ACC112 (cell line): ENCODE measurements at regions not wholly inside any gene's neighbourhood (a gene's known extent, or its start where the extent isn't known, plus 50 kb on each side); places are given as distances from the start of the nearest gene placed in this dataset.
"Not testable (repeated sequence)": the region's sequence is repeated elsewhere in the genome, so short reads cannot be mapped to it uniquely, and the experiment has no call there.

ENCODE experiments used
- H2AFZ ChIP-seq: fragments of 200-600 bp; sonication (generic); one replicate; pipeline ENCODE4 v1.6.0; 2017; ENCODE audit warnings: antibody characterized with exemption, low read length; ENCODE audit not compliant: unreplicated experiment
- H3K27ac ChIP-seq: fragments of 200-600 bp; sonication (generic); 2 replicates; pipeline ENCODE4 v1.5.1; 2014; ENCODE audit warnings: low read depth, mild to moderate bottlenecking, antibody characterized with exemption, low read length, moderate library complexity
- H3K27me3 ChIP-seq: fragments of 200-600 bp; sonication (generic); 2 replicates; pipeline ENCODE4 v1.6.1; 2014; ENCODE audit warnings: mild to moderate bottlenecking, antibody characterized with exemption, low read length, moderate library complexity, mixed read lengths; ENCODE audit not compliant: insufficient read depth
- H3K36me3 ChIP-seq: fragments of 200-600 bp; sonication (generic); 2 replicates; pipeline ENCODE4 v1.6.1; 2016; ENCODE audit warnings: mild to moderate bottlenecking, antibody characterized with exemption, low read length, moderate library complexity, mixed read lengths; ENCODE audit not compliant: insufficient read depth
- H3K4me1 ChIP-seq: fragments of 200-600 bp; sonication (generic); one replicate; pipeline ENCODE4 v1.6.1; 2016; ENCODE audit warnings: low read length, mixed read lengths; ENCODE audit not compliant: insufficient read depth, unreplicated experiment, control insufficient read depth
- H3K4me3 ChIP-seq: fragments of 200-600 bp; sonication (generic); 2 replicates; pipeline ENCODE4 v1.5.1; 2014; ENCODE audit warnings: mild to moderate bottlenecking, low read depth, low read length
- H3K79me2 ChIP-seq: fragments of 200-600 bp; sonication (generic); one replicate; pipeline ENCODE4 v1.6.0; 2016; ENCODE audit warnings: low read length; ENCODE audit not compliant: control insufficient read depth, unreplicated experiment, insufficient read depth

DNA sequence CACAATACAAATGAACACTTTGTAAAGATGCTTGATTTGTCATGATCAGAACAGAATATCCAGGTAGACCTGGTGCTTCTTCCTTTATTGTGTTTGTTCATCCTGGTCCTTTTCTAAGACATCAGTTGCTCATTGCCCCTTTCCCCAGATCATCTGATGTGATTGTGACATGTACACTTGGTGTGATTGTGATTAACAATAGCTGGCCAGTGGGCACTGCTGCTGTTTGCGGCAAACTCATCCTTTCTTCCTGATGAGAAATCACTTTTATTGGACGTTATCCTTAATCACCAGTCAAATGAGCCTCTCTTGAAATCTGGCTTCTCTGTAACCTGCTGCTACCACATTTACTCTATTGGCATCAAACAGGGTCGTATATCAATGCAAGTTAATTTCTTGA, 135.1 kb downstream of the PCDH7 start:
- H3K27ac ChIP-seq = no peak overlapping the region
- no peak overlapping the region for H2AFZ ChIP-seq
- peaks cover 4% of the 10 kb centered on the region for H3K4me1 ChIP-seq

DNA sequence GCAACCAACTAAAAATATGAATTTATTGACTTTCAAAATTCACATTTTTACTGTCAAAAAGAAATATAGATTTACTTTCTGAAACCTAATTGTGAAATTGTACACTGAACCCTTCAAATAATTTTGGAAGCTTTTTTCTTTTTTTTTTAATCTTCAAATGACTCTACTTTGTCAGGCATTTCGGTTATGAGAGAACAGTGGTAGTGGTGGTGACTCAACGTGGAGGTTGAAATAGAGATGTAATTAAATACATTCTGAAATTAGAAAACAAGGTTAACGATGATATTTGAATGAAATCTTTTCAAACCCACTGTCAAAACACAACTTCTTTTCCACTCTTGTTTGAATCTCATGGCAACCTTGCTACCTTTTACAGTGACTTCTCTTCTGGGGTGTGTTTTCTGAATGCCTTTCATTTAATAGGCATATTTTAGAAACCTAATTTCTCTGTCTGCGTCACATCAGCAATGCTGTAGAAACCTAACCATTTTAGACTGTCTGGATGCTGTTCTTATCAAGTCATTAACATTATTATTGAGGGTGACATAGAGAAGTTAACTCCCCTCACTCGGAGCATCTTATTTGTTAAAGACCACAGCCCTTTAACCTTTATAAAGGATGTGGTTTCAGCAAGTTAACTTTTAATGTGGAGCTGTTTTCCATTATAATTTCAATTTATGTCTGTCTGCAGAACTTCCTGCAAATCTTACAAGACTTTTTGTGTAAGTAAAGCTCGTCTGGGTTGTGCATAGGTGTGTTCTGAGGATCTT, 136.8 kb downstream of the PCDH7 start:
- no peak overlapping the region for H3K27ac ChIP-seq
- peaks cover 4% of the 10 kb centered on the region for H3K4me1 ChIP-seq
- H3K36me3 ChIP-seq = no peaks in the 10 kb centered on the region
- no peak overlapping the region for H2AFZ ChIP-seq
- no peak overlapping the region for H3K4me3 ChIP-seq
- no peaks in the 10 kb centered on the region for H3K27me3 ChIP-seq
- H3K79me2 ChIP-seq = no peaks in the 10 kb centered on the region

More for the DNA sequence above, 135.1 kb downstream of the PCDH7 start:
- Histone ChIP-seq H3K36me3 (no peaks in the 10 kb centered on the region), H3K27me3 (no peaks in the 10 kb centered on the region), H3K4me3 (no peak overlapping the region), H3K79me2 (no peaks in the 10 kb centered on the region)

DNA sequence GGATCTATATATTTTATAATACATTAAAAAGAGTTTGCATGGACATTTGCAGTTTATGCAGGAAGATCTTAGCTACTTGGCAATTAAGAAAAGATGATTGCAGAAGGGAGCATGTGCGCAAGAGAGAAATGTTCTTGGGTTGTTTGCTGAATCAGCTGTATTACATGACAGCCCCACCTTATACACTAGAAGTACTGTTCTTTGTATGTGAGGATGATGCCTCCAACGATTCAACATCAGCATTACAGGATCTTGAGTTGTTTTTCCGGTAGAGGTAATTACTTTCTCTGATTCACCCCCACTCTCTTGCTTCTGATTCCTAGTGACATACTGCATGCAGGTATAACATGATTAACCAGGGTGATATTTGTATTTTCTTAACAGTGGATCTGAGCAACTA, 140.8 kb downstream of the PCDH7 start:
- Histone ChIP-seq H3K36me3 (no peaks in the 10 kb centered on the region), H3K27me3 (no peaks in the 10 kb centered on the region), H3K4me3 (no peak overlapping the region), H2AFZ (no peak overlapping the region), H3K27ac (no peak overlapping the region), H3K4me1 (peaks cover 16% of the 10 kb centered on the region), H3K79me2 (no peaks in the 10 kb centered on the region)

DNA sequence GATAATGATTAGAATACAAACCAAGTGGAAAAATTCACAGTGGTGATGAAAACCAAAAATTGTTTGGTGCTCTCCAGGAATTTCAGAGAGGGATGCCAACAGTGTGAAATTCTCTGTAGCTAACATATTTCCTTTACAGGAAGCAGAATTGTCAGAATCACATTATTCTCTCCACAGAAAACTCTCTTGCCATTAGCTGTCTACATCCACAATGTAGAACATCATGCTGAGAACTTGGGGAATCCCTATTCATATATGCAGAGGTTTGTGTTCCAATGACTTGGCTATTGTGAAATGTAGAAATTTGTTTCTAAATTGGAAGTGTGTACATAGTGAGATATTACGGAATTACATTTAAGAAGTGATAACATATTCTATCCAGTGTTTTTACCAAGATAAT, 142.0 kb downstream of the PCDH7 start:
- H3K4me3 ChIP-seq = no peak overlapping the region
- no peak overlapping the region for H2AFZ ChIP-seq
- H3K27me3 ChIP-seq = no peaks in the 10 kb centered on the region
- H3K4me1 ChIP-seq = peaks cover 22% of the 10 kb centered on the region
- no peak overlapping the region for H3K27ac ChIP-seq
- no peaks in the 10 kb centered on the region for H3K36me3 ChIP-seq
- no peaks in the 10 kb centered on the region for H3K79me2 ChIP-seq

DNA sequence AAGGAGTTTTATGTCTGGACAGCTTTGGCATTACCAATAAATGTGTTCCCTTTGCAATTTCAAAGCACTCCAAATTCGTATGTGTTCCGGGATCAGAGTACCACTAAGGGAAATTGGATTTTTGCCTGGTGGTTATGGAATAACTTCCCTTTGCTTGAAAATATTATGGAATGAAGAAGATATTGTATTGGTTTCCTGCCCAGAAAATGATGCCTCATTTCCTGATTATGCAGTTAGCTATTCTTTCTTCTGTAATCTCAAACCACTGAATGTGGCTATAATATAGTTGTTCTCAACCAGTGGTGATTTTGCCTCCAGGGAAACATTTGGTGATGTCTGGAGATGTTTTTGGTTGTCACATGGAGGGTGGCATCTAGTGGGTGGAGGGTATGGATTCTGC, 142.9 kb downstream of the PCDH7 start:
- Histone ChIP-seq H3K27me3 (no peaks in the 10 kb centered on the region), H3K27ac (peak overlapping the region; percentile 34), H3K4me3 (no peak overlapping the region), H3K79me2 (no peaks in the 10 kb centered on the region), H3K36me3 (no peaks in the 10 kb centered on the region), H3K4me1 (peaks cover 25% of the 10 kb centered on the region), H2AFZ (no peak overlapping the region)

DNA sequence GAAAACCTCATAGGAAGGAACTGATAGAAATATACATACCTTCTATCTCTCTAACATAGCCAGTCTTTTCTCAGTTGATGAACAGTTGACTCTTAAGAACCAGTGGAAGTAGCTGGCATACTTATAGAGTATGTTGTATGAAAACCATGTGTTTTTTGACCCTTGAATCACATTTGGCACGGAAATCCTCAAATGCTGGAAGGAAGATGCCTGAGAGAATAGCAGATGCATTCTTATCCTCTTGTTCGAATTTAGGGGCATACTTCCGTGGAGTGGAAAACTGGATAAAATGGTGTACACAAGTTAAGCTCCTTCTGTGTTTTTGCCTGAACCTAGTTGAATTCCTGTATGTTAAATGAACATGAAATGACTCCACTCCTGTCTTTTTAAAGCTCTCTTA, 145.5 kb downstream of the PCDH7 start:
- Histone ChIP-seq H3K4me3 (no peak overlapping the region), H3K27ac (no peak overlapping the region), H2AFZ (no peak overlapping the region), H3K27me3 (no peaks in the 10 kb centered on the region), H3K4me1 (peaks cover 25% of the 10 kb centered on the region), H3K79me2 (no peaks in the 10 kb centered on the region), H3K36me3 (no peaks in the 10 kb centered on the region)

DNA sequence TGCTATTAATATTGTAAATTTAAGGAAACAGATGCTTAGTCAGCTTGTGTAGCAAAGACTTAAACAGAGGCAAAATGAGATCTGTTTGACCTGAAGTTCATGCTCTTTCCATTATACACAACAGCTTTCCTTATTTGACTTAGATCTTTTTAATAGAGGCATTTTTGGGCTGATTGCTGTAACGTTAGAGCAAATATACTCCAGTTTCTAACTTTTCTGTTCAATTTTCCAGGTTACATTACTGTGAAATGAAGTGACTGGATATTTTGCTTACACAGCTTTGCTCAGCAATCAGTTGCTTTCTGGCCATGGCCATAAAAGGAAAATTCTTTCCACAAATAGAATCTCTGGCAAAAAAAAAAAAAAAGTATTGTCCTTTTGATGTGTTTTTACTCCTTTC, 146.2 kb downstream of the PCDH7 start:
- no peak overlapping the region for H3K27ac ChIP-seq
- H3K79me2 ChIP-seq = no peaks in the 10 kb centered on the region
- H3K4me3 ChIP-seq = no peak overlapping the region
- H2AFZ ChIP-seq = no peak overlapping the region
- H3K27me3 ChIP-seq = no peaks in the 10 kb centered on the region
- H3K4me1 ChIP-seq = peaks cover 25% of the 10 kb centered on the region
- no peaks in the 10 kb centered on the region for H3K36me3 ChIP-seq

DNA sequence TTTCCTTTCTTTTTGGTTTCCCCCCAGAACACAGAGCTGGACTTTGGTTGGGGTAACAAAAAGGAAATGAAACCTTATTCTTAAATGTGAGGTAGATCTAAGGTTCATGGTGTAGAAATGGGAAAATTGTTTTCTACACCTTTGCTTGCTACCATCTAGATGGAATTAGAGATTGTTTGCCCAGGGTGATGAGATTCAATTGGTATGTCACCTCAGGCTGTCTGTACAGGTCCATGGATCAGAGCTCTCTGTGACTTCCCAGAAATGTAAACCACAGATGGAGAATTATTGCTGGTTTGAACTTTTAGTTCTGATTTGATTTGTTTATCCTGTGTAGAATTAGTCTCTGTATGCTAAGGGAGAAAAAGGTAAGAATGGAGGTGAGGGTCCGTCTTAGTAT, 146.7 kb downstream of the PCDH7 start:
- Histone ChIP-seq H3K36me3 (no peaks in the 10 kb centered on the region), H3K27ac (no peak overlapping the region), H3K27me3 (no peaks in the 10 kb centered on the region), H3K4me1 (peaks cover 25% of the 10 kb centered on the region), H3K79me2 (no peaks in the 10 kb centered on the region), H2AFZ (no peak overlapping the region), H3K4me3 (no peak overlapping the region)

DNA sequence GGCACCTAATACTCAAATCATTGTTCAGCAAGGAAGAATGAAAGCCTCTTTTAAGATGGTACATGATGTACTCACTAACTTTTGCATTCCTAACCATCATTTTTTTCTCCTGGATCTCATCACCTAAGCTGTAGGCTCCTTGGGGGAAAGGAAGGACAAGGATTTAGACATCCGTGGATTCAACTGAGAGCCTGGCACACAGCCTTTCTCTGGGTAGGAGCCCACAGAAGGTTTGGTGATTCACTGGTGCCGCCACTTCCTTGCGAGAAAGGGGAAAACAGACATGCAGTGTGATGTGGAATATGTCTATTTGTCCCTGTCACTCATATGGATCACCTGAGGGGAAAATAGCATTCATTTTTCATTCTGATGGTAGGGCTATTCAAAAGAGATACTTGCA, 147.3 kb downstream of the PCDH7 start:
- Histone ChIP-seq H3K27me3 (no peaks in the 10 kb centered on the region), H2AFZ (peak overlapping the region; percentile 32), H3K36me3 (no peaks in the 10 kb centered on the region), H3K4me3 (no peak overlapping the region), H3K79me2 (no peaks in the 10 kb centered on the region), H3K27ac (no peak overlapping the region), H3K4me1 (peaks cover 25% of the 10 kb centered on the region)

DNA sequence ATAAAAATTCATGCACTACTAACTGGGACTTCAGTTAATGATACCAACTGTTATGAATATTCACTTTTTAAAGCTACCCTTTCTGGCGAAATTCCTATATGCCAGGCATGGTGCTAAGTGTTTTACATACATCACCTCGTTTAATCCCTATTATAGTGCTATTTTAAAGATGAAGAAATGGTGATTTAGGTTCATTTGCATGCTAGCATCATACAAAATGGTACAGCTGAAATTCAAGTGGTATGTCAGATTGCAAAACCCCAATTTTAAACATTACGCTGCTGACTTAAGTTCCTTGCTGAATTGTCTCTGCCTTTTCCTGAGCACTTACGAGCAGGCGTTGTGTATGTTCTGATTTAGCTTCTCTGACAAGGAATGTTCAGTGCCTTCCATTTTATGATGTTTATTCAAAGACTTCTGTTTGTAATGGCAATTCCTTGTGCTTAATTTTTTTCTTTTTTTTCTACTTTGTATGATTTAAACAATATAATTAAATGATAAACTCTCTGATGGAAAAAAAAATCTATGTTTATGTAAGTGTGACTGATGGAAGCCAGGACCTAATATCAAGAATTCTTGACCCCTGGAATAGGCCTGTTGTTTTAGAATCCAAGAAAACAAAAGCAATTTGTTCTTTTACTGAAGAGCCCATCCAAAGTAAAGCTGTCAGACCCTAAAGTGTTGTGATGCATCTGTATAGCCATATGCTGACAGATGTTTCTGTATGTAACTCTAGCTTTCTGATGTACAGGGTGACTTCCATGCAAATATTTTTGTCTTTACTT, 148.1 kb downstream of the PCDH7 start:
- Histone ChIP-seq H3K4me1 (peaks cover 18% of the 10 kb centered on the region), H3K27me3 (no peaks in the 10 kb centered on the region), H3K4me3 (no peak overlapping the region), H3K36me3 (no peaks in the 10 kb centered on the region), H3K79me2 (no peaks in the 10 kb centered on the region), H3K27ac (no peak overlapping the region), H2AFZ (no peak overlapping the region)

DNA sequence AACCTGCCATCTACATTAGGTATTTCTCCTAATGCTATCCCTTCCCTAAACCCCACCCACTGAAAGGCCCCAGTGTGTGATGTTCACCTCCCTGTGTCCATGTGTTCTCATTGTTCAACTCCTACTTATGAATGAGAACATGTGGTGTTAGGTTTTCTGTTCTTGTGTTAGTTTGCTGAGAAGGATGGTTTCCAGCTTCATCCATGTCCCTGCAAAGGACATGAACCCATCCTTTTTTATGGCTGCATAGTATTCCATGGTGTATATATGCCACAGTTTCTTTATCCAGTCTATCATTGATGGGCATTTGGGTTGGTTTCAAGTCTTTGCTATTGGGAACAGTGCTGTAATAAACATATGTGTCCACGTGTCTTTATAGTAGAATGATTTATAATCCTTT, 149.2 kb downstream of the PCDH7 start:
- H3K27me3 ChIP-seq, H3K27ac ChIP-seq, H2AFZ ChIP-seq, H3K4me3 ChIP-seq, H3K36me3 ChIP-seq, H3K4me1 ChIP-seq, H3K79me2 ChIP-seq: not testable (repeated sequence)
